CD14-positive monocyte (primary cell): ENCODE measurements at regions not wholly inside any gene's neighbourhood (a gene's known extent, or its start where the extent isn't known, plus 50 kb on each side); places are given as distances from the start of the nearest gene placed in this dataset.

Experiments used
- DNase-seq, 3 donors: peaks; one replicate each; pipeline ENCODE4 v3.0.0-alpha.2; 2011 to 2022
- H2AFZ ChIP-seq: 2 replicates; pipeline ENCODE4 v1.6.0; 2012; ENCODE audit warnings: mild to moderate bottlenecking, low read depth, low read length, inconsistent platforms; ENCODE audit not compliant: insufficient read depth, poor library complexity, severe bottlenecking
- H3K27ac ChIP-seq, 2 donors: 1 replicate in 1 of 2; 2 replicates in 1 of 2; pipeline ENCODE4 v1.5.1; 2012 to 2013; ENCODE audit warnings: low read length in 2 of 2, control low read depth in 1 of 2, inconsistent platforms in 1 of 2, low read depth in 1 of 2, mild to moderate bottlenecking in 1 of 2
- H3K27me3 ChIP-seq, 2 donors: one replicate each; pipeline versions ENCODE4 v1.6.0 to v1.6.1; 2011 to 2013; ENCODE audit warnings: low read length in 2 of 2; ENCODE audit not compliant: control insufficient read depth in 2 of 2, insufficient read depth in 2 of 2
- H3K36me3 ChIP-seq, 2 donors: replicated peaks in 1 of 2; 1 replicate in 1 of 2; 2 replicates in 1 of 2; pipeline versions ENCODE4 v1.5.1 to v1.6.1; 2012 to 2013; ENCODE audit warnings: low read length in 2 of 2, control low read depth in 1 of 2, inconsistent platforms in 1 of 2, mild to moderate bottlenecking in 1 of 2; ENCODE audit not compliant: insufficient read depth in 2 of 2, control insufficient read depth in 1 of 2
- H3K4me1 ChIP-seq, 2 donors: 1 replicate in 1 of 2; 2 replicates in 1 of 2; pipeline versions ENCODE4 v1.5.1 to v1.6.1; 2012 to 2013; ENCODE audit warnings: low read length in 2 of 2, control low read depth in 1 of 2, inconsistent platforms in 1 of 2, mild to moderate bottlenecking in 1 of 2, moderate library complexity in 1 of 2; ENCODE audit not compliant: insufficient read depth in 2 of 2, control insufficient read depth in 1 of 2
- H3K4me2 ChIP-seq: replicated peaks from 2 replicates; pipeline ENCODE3; 2012; ENCODE audit warnings: low read length, moderate library complexity, mild to moderate bottlenecking; ENCODE audit not compliant: poor library complexity, severe bottlenecking; ENCODE audit errors: extremely low read depth
- H3K4me3 ChIP-seq, 3 experiments: fragments of 200-600 bp in 1 of 3; sonication (generic) in 1 of 3; replicated peaks in 1 of 3; 1 replicate in 2 of 3; 2 replicates in 1 of 3; pipeline ENCODE4 v1.5.1; 2011 to 2013; ENCODE audit warnings: low read length in 3 of 3, mild to moderate bottlenecking in 3 of 3, control low read depth in 2 of 3, low read depth in 2 of 3, inconsistent platforms in 1 of 3, moderate library complexity in 1 of 3
- H3K79me2 ChIP-seq: 2 replicates; pipeline ENCODE4 v1.6.0; 2012; ENCODE audit warnings: mild to moderate bottlenecking, control low read depth, inconsistent platforms, low read length, moderate library complexity; ENCODE audit not compliant: insufficient read depth
- H3K9ac ChIP-seq: 2 replicates; pipeline ENCODE4 v1.6.0; 2017; ENCODE audit warnings: low read length, mild to moderate bottlenecking; ENCODE audit not compliant: insufficient read depth, poor library complexity, severe bottlenecking
- H3K9me3 ChIP-seq, 2 donors: replicated peaks in 1 of 2; 1 replicate in 1 of 2; 2 replicates in 1 of 2; pipeline versions ENCODE4 v1.5.1 to v1.6.1; 2012 to 2013; ENCODE audit warnings: low read length in 2 of 2, control low read depth in 1 of 2; ENCODE audit not compliant: control insufficient read depth in 1 of 2, insufficient read depth in 1 of 2
- H4K20me1 ChIP-seq: 2 replicates; pipeline ENCODE4 v1.6.0; 2012; ENCODE audit warnings: mild to moderate bottlenecking, low read length, control low read depth, moderate library complexity; ENCODE audit not compliant: insufficient read depth
- H3K27ac Mint-ChIP-seq, 7 donors: one replicate each; pipeline ENCODE4 v1.8.0; 2020; ENCODE audit warnings: mild to moderate bottlenecking in 7 of 7, mixed read lengths in 7 of 7, moderate library complexity in 6 of 7, inconsistent platforms in 2 of 7
- H3K27me3 Mint-ChIP-seq, 3 donors: one replicate each; pipeline ENCODE4 v1.8.0; 2021 to 2022; ENCODE audit warnings: low read depth in 3 of 3, mild to moderate bottlenecking in 3 of 3, mixed read lengths in 3 of 3, moderate library complexity in 3 of 3, inconsistent platforms in 1 of 3
- H3K36me3 Mint-ChIP-seq, 2 donors: one replicate each; pipeline ENCODE4 v1.8.0; 2020; ENCODE audit warnings: mixed read lengths in 2 of 2, inconsistent platforms in 1 of 2, mild to moderate bottlenecking in 1 of 2
- H3K4me1 Mint-ChIP-seq: one replicate; pipeline ENCODE4 v1.8.0; 2020; ENCODE audit warnings: mild to moderate bottlenecking, mixed read lengths
- H3K4me3 Mint-ChIP-seq, 2 donors: one replicate each; pipeline ENCODE4 v1.8.0; 2020; ENCODE audit warnings: mild to moderate bottlenecking in 2 of 2, mixed read lengths in 2 of 2, moderate library complexity in 1 of 2
- H3K9me3 Mint-ChIP-seq, 7 donors: one replicate each; pipeline ENCODE4 v1.8.0; 2020 to 2022; ENCODE audit warnings: mixed read lengths in 7 of 7, mild to moderate bottlenecking in 6 of 7, moderate library complexity in 6 of 7, inconsistent platforms in 2 of 7
- CTCF ChIP-seq: fragments of 200-600 bp; IDR thresholded peaks from one replicate; pipeline ENCODE4 v1.8.0; 2022; ENCODE audit warnings: antibody characterized with exemption, mild to moderate bottlenecking
- WGBS: methylation state at CpG from one replicate; pipeline ENCODE4 v1.1.5; 2013; ENCODE audit warnings: missing lambda C conversion rate; ENCODE audit not compliant: insufficient coverage; 5-methylcytosine and 5-hydroxymethylcytosine counted together
- intact Hi-C, 2 donors: fragments of 100-400 bp; cut with micrococcal nuclease; formaldehyde crosslinking; loops; one replicate each; pipeline versions ENCODE4 v1.15.0 to v1.15.1; 2023

- H4K20me1 ChIP-seq, result no peaks in the 10 kb centered on the region
- H3K4me3 Mint-ChIP-seq, result no peak overlapping the region
- H3K4me1 Mint-ChIP-seq, result no peaks in the 10 kb centered on the region
- WGBS, result 100% methylated on average over 1 of the region's 4 CpGs
- intact Hi-C loops, result no loop called here
- no peaks in the 10 kb centered on the region for H3K4me1 ChIP-seq
- H3K9me3 ChIP-seq, result no peaks in the 10 kb centered on the region
- H3K36me3 ChIP-seq, result no peaks in the 10 kb centered on the region
- no peaks in the 10 kb centered on the region for H3K36me3 Mint-ChIP-seq
- no peak overlapping the region for H3K27ac ChIP-seq
- H3K27ac Mint-ChIP-seq, result no peak overlapping the region
- H2AFZ ChIP-seq, result no peak overlapping the region
- H3K9ac ChIP-seq, result no peak overlapping the region
- H3K27me3 ChIP-seq, result no peaks in the 10 kb centered on the region
- H3K4me2 ChIP-seq, result no peak overlapping the region
- no peak overlapping the region for H3K4me3 ChIP-seq
- no peak for TF ChIP-seq CTCF
- no peaks in the 10 kb centered on the region for H3K79me2 ChIP-seq
- DNase-seq, result no peak
- H3K9me3 Mint-ChIP-seq, result peaks cover 0 to 3% (median 2%) of the 10 kb centered on the region in 7 donors
- H3K27me3 Mint-ChIP-seq, result peaks cover 0 to 4% (median 3%) of the 10 kb centered on the region in 3 donors
Measured at GRCh38 chr2:224213396-224213795, 174.3 kb upstream of the SERPINE2 start.

GRCh38 chr2:224211791-224212190, 172.7 kb upstream of the SERPINE2 start:
- 55% methylated on average over 2 of the region's 4 CpGs for WGBS
- no peaks in the 10 kb centered on the region for H3K4me1 ChIP-seq
- Mint-ChIP-seq H3K36me3 (no peaks in the 10 kb centered on the region), H3K9me3 (peaks cover 0 to 3% (median under 1%) of the 10 kb centered on the region in 7 donors), H3K27me3 (peaks cover 2 to 4% (median 3%) of the 10 kb centered on the region in 3 donors), H3K4me1 (no peaks in the 10 kb centered on the region), H3K27ac (no peak overlapping the region), H3K4me3 (no peak overlapping the region)
- TF ChIP-seq CTCF, result no peak
- no peaks in the 10 kb centered on the region for H4K20me1 ChIP-seq
- no peak overlapping the region for H3K4me2 ChIP-seq
- DNase-seq, result no peak
- H3K27me3 ChIP-seq, result no peaks in the 10 kb centered on the region
- intact Hi-C loops, result no loop called here
- H3K9me3 ChIP-seq, result no peaks in the 10 kb centered on the region
- no peak overlapping the region for H2AFZ ChIP-seq
- no peak overlapping the region for H3K9ac ChIP-seq
- no peak overlapping the region for H3K27ac ChIP-seq
- no peaks in the 10 kb centered on the region for H3K79me2 ChIP-seq
- no peak overlapping the region for H3K4me3 ChIP-seq
- no peaks in the 10 kb centered on the region for H3K36me3 ChIP-seq
